H1 (cell line): ENCODE measurements at regions not wholly inside any gene's neighbourhood (a gene's known extent, or its start where the extent isn't known, plus 50 kb on each side); places are given as distances from the start of the nearest gene placed in this dataset.

ENCODE experiments used
- RAD21 ChIP-seq, 2 experiments: IDR thresholded peaks in 1 of 2; conservative IDR thresholded peaks in 1 of 2; 2 replicates each; pipeline ENCODE4 v1.6.1; 2011; ENCODE audit warnings: low read depth in 2 of 2, low read length in 2 of 2, improper control_type of control experiment in 1 of 2, inconsistent platforms in 1 of 2, mild to moderate bottlenecking in 1 of 2, moderate library complexity in 1 of 2
- RNF2 ChIP-seq: fragments of 200-900, 300-1000 bp; sonication (generic); IDR thresholded peaks from 2 replicates; pipeline ENCODE4 v1.7.1; 2016; ENCODE audit warnings: borderline replicate concordance, low read depth, mild to moderate bottlenecking, antibody characterized with exemption, low read length; ENCODE audit not compliant: poor library complexity, severe bottlenecking; ENCODE audit errors: missing control alignments
- TAF7 ChIP-seq: optimal IDR thresholded peaks from 2 replicates; pipeline ENCODE3; 2011; ENCODE audit warnings: low read depth, mild to moderate bottlenecking, inconsistent platforms, low read length, moderate library complexity, borderline replicate concordance
- TBP ChIP-seq: IDR thresholded peaks from 2 replicates; pipeline ENCODE4 v1.6.1; 2011; ENCODE audit warnings: low read depth, low read length, improper control_type of control experiment
- YY1 ChIP-seq: IDR thresholded peaks from 2 replicates; pipeline ENCODE4 v1.6.1; 2011; ENCODE audit warnings: low read depth, mild to moderate bottlenecking, low read length

GRCh38 chr10:78804411-78805032 lies 264.2 kb upstream of the ZMIZ1 start (continued):
- TF ChIP-seq RNF2 = no peak
- no peak for TF ChIP-seq YY1
- TF ChIP-seq RAD21 (IDR thresholded peaks at IDR 0.05 in 1 of 2, conservative IDR thresholded peaks at IDR 0.05 in 1 of 2; ENCODE audit: low read depth in 2 of 2, low read length in 2 of 2) = no peak
- no peak for TF ChIP-seq TBP
- no peak for TF ChIP-seq TAF7
